ENCODE measurements at regions not wholly inside any gene's neighbourhood (a gene's known extent, or its start where the extent isn't known, plus 50 kb on each side); places are given as distances from the start of the nearest gene placed in this dataset.

GRCh38 chr10:28822719-28823464, 145.6 kb downstream of the BAMBI start:
- Histone ChIP-seq H3K27ac (no peak overlapping the region), H3K9me3 (no peaks in the 10 kb centered on the region), H3K36me3 (no peaks in the 10 kb centered on the region), H3K4me3 (no peak overlapping the region), H3K4me1 (peaks cover 0 to 6% (median 0%) of the 10 kb centered on the region in 4 donors), H3K27me3 (no peaks in the 10 kb centered on the region)
- DNase-seq (ENCODE audit: low spot score in 2 of 2), result no peak
- WGBS, 2 donors, result 48 to 60% methylated on average over 12 of the region's 12 CpGs
- no peak for TF ChIP-seq CTCF (IDR thresholded peaks at IDR 0.05)
- TF ChIP-seq EP300 (IDR thresholded peaks at IDR 0.05), result no peak
- no peak for TF ChIP-seq POLR2A (IDR thresholded peaks at IDR 0.05)

- Histone ChIP-seq H3K9me3 (no peaks in the 10 kb centered on the region), H3K36me3 (no peaks in the 10 kb centered on the region), H3K27me3 (no peaks in the 10 kb centered on the region), H3K4me1 (peaks cover 0 to 6% (median 0%) of the 10 kb centered on the region in 4 donors), H3K27ac (no peak overlapping the region), H3K4me3 (no peak overlapping the region)
- no peak for TF ChIP-seq POLR2A (IDR thresholded peaks at IDR 0.05)
- TF ChIP-seq EP300 (IDR thresholded peaks at IDR 0.05), result no peak
- no peak for TF ChIP-seq CTCF (IDR thresholded peaks at IDR 0.05)
- no peak for DNase-seq (ENCODE audit: low spot score in 2 of 2)
- 31 to 40% methylated on average over 1 of the region's 1 CpG for WGBS, 2 donors
Observed at GRCh38 chr10:28823501-28824075, 146.3 kb downstream of the BAMBI start.

- no peak for TF ChIP-seq EP300 (IDR thresholded peaks at IDR 0.05)
- TF ChIP-seq POLR2A (IDR thresholded peaks at IDR 0.05), result no peak
- TF ChIP-seq CTCF (IDR thresholded peaks at IDR 0.05), result no peak
- DNase-seq (ENCODE audit: low spot score in 2 of 2), result no peak
- WGBS, 2 donors, result 38 to 46% methylated on average over 4 of the region's 4 CpGs
Observed at GRCh38 chr10:28833313-28833712, 156.0 kb downstream of the BAMBI start.

GRCh38 chr10:28836435-28836743, 159.1 kb downstream of the BAMBI start:
- Histone ChIP-seq H3K4me1 (no peaks in the 10 kb centered on the region), H3K9me3 (peaks cover 0 to 5% (median 0%) of the 10 kb centered on the region in 4 donors), H3K4me3 (no peak overlapping the region), H3K27me3 (no peaks in the 10 kb centered on the region), H3K36me3 (no peaks in the 10 kb centered on the region), H3K27ac (no peak overlapping the region)
- TF ChIP-seq EP300 (IDR thresholded peaks at IDR 0.05) (no peak), CTCF (IDR thresholded peaks at IDR 0.05) (no peak), POLR2A (IDR thresholded peaks at IDR 0.05) (no peak)
- no peak for DNase-seq (ENCODE audit: low spot score in 2 of 2)

More at GRCh38 chr10:28833313-28833712, 156.0 kb downstream of the BAMBI start:
- no peaks in the 10 kb centered on the region for H3K4me1 ChIP-seq
- no peak overlapping the region for H3K27ac ChIP-seq
- no peak overlapping the region for H3K4me3 ChIP-seq
- H3K9me3 ChIP-seq, result peaks cover 0 to 5% (median 0%) of the 10 kb centered on the region in 4 donors
- no peaks in the 10 kb centered on the region for H3K27me3 ChIP-seq
- H3K36me3 ChIP-seq, result no peaks in the 10 kb centered on the region

- Histone ChIP-seq H3K27me3 (no peaks in the 10 kb centered on the region), H3K27ac (no peak overlapping the region), H3K9me3 (no peaks in the 10 kb centered on the region), H3K4me3 (no peak overlapping the region), H3K4me1 (no peaks in the 10 kb centered on the region), H3K36me3 (no peaks in the 10 kb centered on the region)
- WGBS, 2 donors, result 53 to 56% methylated on average over 3 of the region's 3 CpGs
- no peak for DNase-seq (ENCODE audit: low spot score in 2 of 2)
- TF ChIP-seq EP300 (IDR thresholded peaks at IDR 0.05) (no peak), CTCF (IDR thresholded peaks at IDR 0.05) (no peak), POLR2A (IDR thresholded peaks at IDR 0.05) (no peak)
Observed at GRCh38 chr10:28837613-28838390, 160.5 kb downstream of the BAMBI start.

Measured in tibial nerve (tissue), 4 donors.